Endodermal cell (in vitro differentiated cells): ENCODE measurements at regions not wholly inside any gene's neighbourhood (a gene's known extent, or its start where the extent isn't known, plus 50 kb on each side); places are given as distances from the start of the nearest gene placed in this dataset.

Experiments used
- DNase-seq: peaks from one replicate; pipeline ENCODE4 v3.0.0-alpha.2; 2017
- H3K27ac ChIP-seq: 2 replicates; pipeline ENCODE4 v1.5.1; 2013; ENCODE audit warnings: mild to moderate bottlenecking, low read depth, low read length, moderate library complexity
- H3K27me3 ChIP-seq: 2 replicates; pipeline ENCODE4 v1.6.1; 2013; ENCODE audit warnings: mild to moderate bottlenecking, low read length, moderate library complexity; ENCODE audit not compliant: insufficient read depth, control insufficient read depth, poor library complexity, severe bottlenecking
- H3K36me3 ChIP-seq: 2 replicates; pipeline ENCODE4 v1.7.0; 2013; ENCODE audit warnings: mild to moderate bottlenecking, low read length, moderate library complexity; ENCODE audit not compliant: control insufficient read depth, insufficient read depth
- H3K4me1 ChIP-seq: one replicate; pipeline ENCODE4 v1.7.0; 2013; ENCODE audit warnings: low read length; ENCODE audit not compliant: control insufficient read depth, insufficient read depth
- H3K4me3 ChIP-seq: 2 replicates; pipeline ENCODE4 v1.5.1; 2013; ENCODE audit warnings: mild to moderate bottlenecking, low read length, moderate library complexity
- H3K9ac ChIP-seq: 2 replicates; pipeline ENCODE4 v1.6.1; 2013; ENCODE audit warnings: mild to moderate bottlenecking, low read length, moderate library complexity; ENCODE audit not compliant: poor library complexity, severe bottlenecking; ENCODE audit errors: extremely low read depth
- H3K9me3 ChIP-seq: 2 replicates; pipeline ENCODE4 v1.6.1; 2013; ENCODE audit warnings: mild to moderate bottlenecking, low read length, moderate library complexity; ENCODE audit not compliant: control insufficient read depth
- H3K27ac Mint-ChIP-seq: 2 replicates; pipeline ENCODE4 v1.8.0; 2020; ENCODE audit warnings: mixed read lengths
- H3K27me3 Mint-ChIP-seq: 2 replicates; pipeline ENCODE4 v1.8.0; 2021; ENCODE audit warnings: mild to moderate bottlenecking, mixed read lengths; ENCODE audit not compliant: insufficient read depth
- H3K36me3 Mint-ChIP-seq: 2 replicates; pipeline ENCODE4 v1.8.0; 2020; ENCODE audit warnings: low read depth, mixed read lengths
- H3K4me1 Mint-ChIP-seq: 2 replicates; pipeline ENCODE4 v1.8.0; 2020; ENCODE audit warnings: mixed read lengths
- H3K4me3 Mint-ChIP-seq: 2 replicates; pipeline ENCODE4 v1.8.0; 2020; ENCODE audit warnings: mild to moderate bottlenecking, moderate library complexity, mixed read lengths
- H3K9me3 Mint-ChIP-seq: 2 replicates; pipeline ENCODE4 v1.8.0; 2020; ENCODE audit warnings: mild to moderate bottlenecking, mixed read lengths
- CTCF ChIP-seq: fragments of 200-600 bp; sonication (generic); conservative IDR thresholded peaks from 2 replicates; pipeline ENCODE4 v1.5.0; 2021; ENCODE audit warnings: antibody characterized with exemption, mild to moderate bottlenecking
- WGBS, 2 experiments: methylation state at CpG; one replicate each; pipeline versions ENCODE4 v1.1.5 to v1.1.7; 2013; ENCODE audit warnings: missing lambda C conversion rate in 2 of 2, mixed read lengths in 1 of 2; ENCODE audit not compliant: insufficient coverage in 1 of 2, insufficient read length in 1 of 2; 5-methylcytosine and 5-hydroxymethylcytosine counted together

DNA sequence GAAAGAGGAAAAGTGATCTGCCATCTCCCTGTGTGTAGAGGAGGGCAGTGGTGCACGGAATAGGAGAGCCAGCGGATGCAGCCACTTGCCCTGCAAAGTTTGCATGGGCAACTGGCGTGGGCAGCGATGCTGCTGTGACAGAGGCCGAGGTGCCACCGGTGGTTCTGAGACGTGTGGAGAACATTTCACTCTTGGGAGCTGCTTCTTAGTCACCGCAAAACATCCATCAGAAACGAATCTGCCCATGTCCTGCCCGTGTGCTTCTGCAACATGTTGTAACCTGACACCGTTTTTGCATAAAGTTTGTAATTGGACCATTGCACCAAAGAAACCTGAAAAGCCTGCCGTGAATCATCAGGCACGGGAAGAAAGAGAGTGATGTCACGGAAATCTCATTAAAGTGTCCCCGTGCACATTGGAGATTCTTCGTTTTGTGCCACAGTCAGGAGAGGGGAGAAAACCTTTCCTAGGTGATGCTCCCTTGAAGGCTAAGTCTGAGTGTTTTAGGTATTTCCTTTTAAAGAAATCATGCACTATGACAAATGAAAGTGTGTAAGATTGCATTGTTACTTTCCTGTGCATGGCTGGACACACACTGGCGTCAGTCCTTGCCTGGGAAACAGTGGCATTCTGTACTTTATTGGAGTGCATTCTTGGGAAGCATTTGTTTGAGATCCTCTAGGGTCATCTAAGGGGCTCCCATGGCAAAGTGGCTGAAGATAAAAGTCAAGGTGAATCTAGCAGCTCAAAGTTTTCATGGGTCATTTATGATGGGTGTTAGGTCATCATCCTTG is 302.6 kb downstream of the KLF6 start:
- WGBS, 2 experiments, result 59 to 77% methylated on average over 16 to 17 of the region's 17 CpGs
- Mint-ChIP-seq H3K36me3 (no peaks in the 10 kb centered on the region), H3K27ac (no peak overlapping the region), H3K27me3 (no peaks in the 10 kb centered on the region), H3K4me1 (peaks cover 9% of the 10 kb centered on the region), H3K9me3 (no peaks in the 10 kb centered on the region), H3K4me3 (no peak overlapping the region)
- Histone ChIP-seq H3K4me1 (no peaks in the 10 kb centered on the region), H3K9ac (no peak overlapping the region), H3K4me3 (no peak overlapping the region), H3K27me3 (no peaks in the 10 kb centered on the region), H3K27ac (peak overlapping the region; percentile 80), H3K36me3 (no peaks in the 10 kb centered on the region), H3K9me3 (no peaks in the 10 kb centered on the region)
- DNase-seq, result peak; percentile 54
- no peak for TF ChIP-seq CTCF

- DNase-seq, result no peak
- Mint-ChIP-seq H3K4me3 (no peak overlapping the region), H3K36me3 (no peaks in the 10 kb centered on the region), H3K9me3 (no peaks in the 10 kb centered on the region), H3K27me3 (no peaks in the 10 kb centered on the region), H3K27ac (no peak overlapping the region), H3K4me1 (peaks cover 6% of the 10 kb centered on the region)
- no peak overlapping the region for H3K27ac ChIP-seq
- no peak overlapping the region for H3K4me3 ChIP-seq
- H3K9me3 ChIP-seq, result no peaks in the 10 kb centered on the region
- no peak overlapping the region for H3K9ac ChIP-seq
- H3K27me3 ChIP-seq, result no peaks in the 10 kb centered on the region
- H3K36me3 ChIP-seq, result no peaks in the 10 kb centered on the region
- WGBS, 2 experiments, result 92 to 98% methylated on average over 7 to 8 of the region's 8 CpGs
- no peaks in the 10 kb centered on the region for H3K4me1 ChIP-seq
- TF ChIP-seq CTCF, result no peak
Measured at GRCh38 chr10:3481496-3481895, 303.5 kb downstream of the KLF6 start.

- H3K27me3 ChIP-seq, result no peaks in the 10 kb centered on the region
- no peaks in the 10 kb centered on the region for H3K36me3 Mint-ChIP-seq
- no peaks in the 10 kb centered on the region for H3K27me3 Mint-ChIP-seq
- H3K4me1 Mint-ChIP-seq, result peaks cover 6% of the 10 kb centered on the region
- H3K9me3 Mint-ChIP-seq, result no peaks in the 10 kb centered on the region
- H3K9me3 ChIP-seq, result no peaks in the 10 kb centered on the region
- no peaks in the 10 kb centered on the region for H3K36me3 ChIP-seq
- TF ChIP-seq CTCF, result no peak
- no peak overlapping the region for H3K27ac ChIP-seq
- no peak overlapping the region for H3K4me3 ChIP-seq
- H3K4me1 ChIP-seq, result no peaks in the 10 kb centered on the region
- H3K9ac ChIP-seq, result no peak overlapping the region
- no peak overlapping the region for H3K27ac Mint-ChIP-seq
- DNase-seq, result no peak
- no peak overlapping the region for H3K4me3 Mint-ChIP-seq
Measured at GRCh38 chr10:3480990-3481315, 304.1 kb downstream of the KLF6 start.
